ENCODE measurements at regions not wholly inside any gene's neighbourhood (a gene's known extent, or its start where the extent isn't known, plus 50 kb on each side); places are given as distances from the start of the nearest gene placed in this dataset.

DNA sequence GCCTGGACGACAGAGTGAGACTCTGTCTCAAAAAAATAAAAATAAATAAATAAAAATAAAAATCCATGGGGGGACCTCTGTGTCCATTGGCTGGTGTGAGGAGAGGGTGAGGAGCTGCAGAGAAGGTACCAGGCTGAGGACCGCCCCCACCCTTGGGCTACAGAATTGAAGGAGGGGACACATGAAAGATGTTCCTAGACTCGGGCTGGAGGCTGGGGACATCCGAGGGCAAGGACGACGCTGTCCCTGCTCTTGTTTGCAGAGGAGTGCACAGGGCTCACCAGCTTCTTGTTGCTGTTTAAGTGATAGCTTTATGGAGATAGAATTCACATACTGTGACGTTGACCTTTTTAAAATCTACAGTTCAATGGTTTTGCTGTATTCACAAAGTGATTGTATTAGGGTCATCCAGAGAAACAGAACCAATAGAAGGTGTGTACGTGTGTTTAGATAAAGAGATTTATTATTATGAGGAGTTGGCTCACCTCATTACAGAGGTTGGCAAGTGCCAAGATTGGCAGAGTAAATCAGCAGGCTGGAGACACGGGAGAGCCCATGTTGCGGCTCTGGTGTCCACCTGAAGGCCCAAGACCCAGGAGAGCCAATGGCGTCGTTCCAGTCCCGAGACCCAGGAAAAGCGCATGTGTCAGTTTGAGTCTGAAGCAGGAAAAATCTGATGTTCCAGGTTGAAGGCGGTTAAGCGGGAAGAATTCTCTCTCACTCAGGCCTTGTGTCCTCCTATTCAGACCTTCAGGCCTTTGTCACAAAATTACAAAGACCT is 320.7 kb downstream of the SEC14L1 start:
- Mint-ChIP-seq H3K9me3 (no peaks in the 10 kb centered on the region), H3K36me3 (peaks cover 6% of the 10 kb centered on the region), H3K4me1 (peaks cover 56 to 68% (median 65%) of the 10 kb centered on the region in 3 donors), H3K4me3 (peak overlapping the region; percentile 72 to 98 (median 92)), H3K27ac (peak overlapping the region; percentile 79 to 100 (median 99)), H3K27me3 (peaks cover 2% of the 10 kb centered on the region)

GRCh38 chr17:77462090-77462489 is 321.3 kb downstream of the SEC14L1 start:
- peaks cover 6% of the 10 kb centered on the region for H3K36me3 Mint-ChIP-seq

GRCh38 chr17:77462553-77463497 is 322.1 kb downstream of the SEC14L1 start:
- Mint-ChIP-seq H3K36me3 (peaks cover 6% of the 10 kb centered on the region), H3K9me3 (no peaks in the 10 kb centered on the region), H3K4me1 (peaks cover 50 to 68% (median 58%) of the 10 kb centered on the region in 3 donors), H3K27me3 (peaks cover 2% of the 10 kb centered on the region), H3K4me3 (peak overlapping the region in 3 of 4 donors; percentile 67 to 98 (median 93)), H3K27ac (peak overlapping the region; percentile 79 to 100 (median 99))

More at GRCh38 chr17:77462090-77462489, 321.3 kb downstream of the SEC14L1 start:
- peaks cover 57 to 71% (median 64%) of the 10 kb centered on the region in 3 donors for H3K4me1 Mint-ChIP-seq
- peak overlapping the region; percentile 79 to 100 (median 99) for H3K27ac Mint-ChIP-seq
- no peaks in the 10 kb centered on the region for H3K9me3 Mint-ChIP-seq
- peak overlapping the region; percentile 72 to 98 (median 92) for H3K4me3 Mint-ChIP-seq
- peaks cover 2% of the 10 kb centered on the region for H3K27me3 Mint-ChIP-seq

- Mint-ChIP-seq H3K27me3 (peaks cover 2% of the 10 kb centered on the region), H3K27ac (peak overlapping the region; percentile 94 to 98 (median 96)), H3K4me1 (peaks cover 45 to 65% (median 54%) of the 10 kb centered on the region in 3 donors), H3K36me3 (peaks cover 8% of the 10 kb centered on the region), H3K4me3 (peak overlapping the region; percentile 72 to 92 (median 88)), H3K9me3 (no peaks in the 10 kb centered on the region)
Observed at GRCh38 chr17:77464988-77465357, 324.2 kb downstream of the SEC14L1 start.

- Mint-ChIP-seq H3K36me3 (peaks cover 11% of the 10 kb centered on the region), H3K27ac (peak overlapping the region; percentile 94 to 98 (median 96)), H3K27me3 (peaks cover 1% of the 10 kb centered on the region), H3K4me3 (peak overlapping the region; percentile 72 to 92 (median 88)), H3K4me1 (peaks cover 41 to 62% (median 55%) of the 10 kb centered on the region in 3 donors), H3K9me3 (no peaks in the 10 kb centered on the region)
Observed at GRCh38 chr17:77465358-77466041, 324.7 kb downstream of the SEC14L1 start.

GRCh38 chr17:77466140-77466539 is 325.4 kb downstream of the SEC14L1 start:
- H3K36me3 Mint-ChIP-seq = peaks cover 14% of the 10 kb centered on the region
- H3K4me1 Mint-ChIP-seq = peaks cover 41 to 58% (median 53%) of the 10 kb centered on the region in 3 donors
- H3K9me3 Mint-ChIP-seq = no peaks in the 10 kb centered on the region
- H3K4me3 Mint-ChIP-seq = peak overlapping the region in 3 of 4 donors; percentile 86 to 92 (median 91)
- H3K27me3 Mint-ChIP-seq = peaks cover 1% of the 10 kb centered on the region
- peak overlapping the region; percentile 94 to 98 (median 96) for H3K27ac Mint-ChIP-seq

DNA sequence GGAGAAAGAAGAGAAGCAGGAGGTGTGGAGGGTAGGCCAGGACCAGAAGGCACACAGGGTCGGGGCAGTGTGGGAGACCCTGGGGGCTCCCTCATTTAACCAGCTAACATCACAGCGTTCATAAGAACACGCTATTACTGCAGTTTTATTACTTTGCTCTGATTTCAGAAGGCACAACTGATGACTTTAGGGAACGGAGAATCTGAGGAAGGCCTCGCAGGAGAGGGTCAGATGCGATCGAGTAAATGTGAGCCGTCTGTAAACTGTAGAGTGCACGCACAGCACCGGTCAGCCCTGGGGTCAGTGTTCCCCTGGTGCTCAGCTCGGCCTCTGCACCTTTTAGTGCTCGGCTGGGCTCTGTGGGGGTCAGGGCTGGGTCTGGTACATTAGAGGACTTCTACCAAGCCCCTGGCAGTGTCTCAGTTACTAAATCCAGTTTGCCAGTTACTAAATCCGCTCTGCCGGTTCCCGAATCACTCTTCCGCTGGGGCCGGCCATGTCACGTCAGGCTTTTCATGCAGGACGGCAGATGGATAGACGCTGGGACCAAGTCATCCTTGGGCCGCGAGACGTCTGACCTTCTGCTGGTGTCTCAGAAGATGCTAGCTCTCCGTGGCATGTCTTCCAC is 325.9 kb downstream of the SEC14L1 start:
- H3K4me3 Mint-ChIP-seq = peak overlapping the region; percentile 50 to 92 (median 75)
- H3K27me3 Mint-ChIP-seq = peaks cover 1% of the 10 kb centered on the region
- peaks cover 14% of the 10 kb centered on the region for H3K36me3 Mint-ChIP-seq
- H3K27ac Mint-ChIP-seq = peak overlapping the region; percentile 94 to 98 (median 96)
- H3K9me3 Mint-ChIP-seq = no peaks in the 10 kb centered on the region
- peaks cover 41 to 58% (median 50%) of the 10 kb centered on the region in 3 donors for H3K4me1 Mint-ChIP-seq

GRCh38 chr17:77467521-77467920 is 326.8 kb downstream of the SEC14L1 start:
- Mint-ChIP-seq H3K9me3 (no peaks in the 10 kb centered on the region), H3K4me1 (peaks cover 43 to 65% (median 57%) of the 10 kb centered on the region in 3 donors), H3K27ac (peak overlapping the region in 2 of 3 donors; percentile 39 to 77), H3K36me3 (peaks cover 14% of the 10 kb centered on the region), H3K27me3 (peaks cover 1% of the 10 kb centered on the region), H3K4me3 (no peak overlapping the region)

GRCh38 chr17:77468897-77469296 is 328.1 kb downstream of the SEC14L1 start:
- Mint-ChIP-seq H3K36me3 (peaks cover 11% of the 10 kb centered on the region), H3K27me3 (no peaks in the 10 kb centered on the region), H3K4me3 (peak overlapping the region in 3 of 4 donors; percentile 7 to 68 (median 50)), H3K27ac (peak overlapping the region; percentile 77 to 99 (median 89)), H3K4me1 (peaks cover 53 to 70% (median 67%) of the 10 kb centered on the region in 3 donors), H3K9me3 (no peaks in the 10 kb centered on the region)

GRCh38 chr17:77470330-77470786 is 329.6 kb downstream of the SEC14L1 start:
- Mint-ChIP-seq H3K9me3 (no peaks in the 10 kb centered on the region), H3K36me3 (peaks cover 8% of the 10 kb centered on the region)

GRCh38 chr17:77470800-77471733 is 330.3 kb downstream of the SEC14L1 start:
- peak overlapping the region in 2 of 4 donors; percentile 84 to 87 for H3K4me3 Mint-ChIP-seq
- peaks cover 8% of the 10 kb centered on the region for H3K36me3 Mint-ChIP-seq
- peaks cover 60 to 68% (median 67%) of the 10 kb centered on the region in 3 donors for H3K4me1 Mint-ChIP-seq
- H3K27me3 Mint-ChIP-seq = no peaks in the 10 kb centered on the region
- peak overlapping the region in 2 of 3 donors; percentile 63 to 88 for H3K27ac Mint-ChIP-seq
- no peaks in the 10 kb centered on the region for H3K9me3 Mint-ChIP-seq

More at GRCh38 chr17:77470330-77470786, 329.6 kb downstream of the SEC14L1 start:
- Mint-ChIP-seq H3K4me1 (peaks cover 61 to 72% (median 69%) of the 10 kb centered on the region in 3 donors), H3K27me3 (no peaks in the 10 kb centered on the region), H3K27ac (no peak overlapping the region), H3K4me3 (peak overlapping the region in 1 of 4 donors; percentile 59)

DNA sequence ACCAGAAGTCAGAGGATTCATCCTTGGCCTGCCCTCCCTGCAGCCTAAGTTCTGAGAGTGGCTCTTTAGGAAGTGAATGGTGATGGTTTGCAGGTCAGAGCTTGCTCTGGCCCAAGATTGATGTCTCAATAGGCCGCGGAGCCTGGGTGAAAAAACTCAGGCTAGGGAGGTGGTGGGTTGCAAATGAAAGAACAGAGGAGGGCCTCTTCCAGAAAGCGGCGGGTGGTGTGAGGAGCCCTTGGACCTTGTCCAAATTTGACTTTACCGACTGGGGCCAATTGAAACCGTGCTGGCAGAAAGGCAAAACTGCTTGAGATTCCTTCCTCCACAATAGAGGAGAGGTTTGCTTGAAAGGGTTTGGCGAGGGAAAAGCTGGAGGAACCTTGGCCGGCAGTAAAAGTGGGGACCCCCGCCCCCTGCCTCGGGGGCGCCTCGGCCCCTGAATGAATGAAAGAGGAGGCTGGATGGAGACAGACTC is 331.3 kb downstream of the SEC14L1 start:
- peaks cover 8% of the 10 kb centered on the region for H3K36me3 Mint-ChIP-seq
- H3K4me1 Mint-ChIP-seq = peaks cover 58 to 63% (median 61%) of the 10 kb centered on the region in 3 donors
- peak overlapping the region; percentile 78 to 93 (median 88) for H3K27ac Mint-ChIP-seq
- no peaks in the 10 kb centered on the region for H3K9me3 Mint-ChIP-seq
- H3K27me3 Mint-ChIP-seq = no peaks in the 10 kb centered on the region
- peak overlapping the region; percentile 72 to 90 (median 80) for H3K4me3 Mint-ChIP-seq

Data from IgD-negative memory B cell (primary cell).